BE2C (cell line): ENCODE measurements at regions not wholly inside any gene's neighbourhood (a gene's known extent, or its start where the extent isn't known, plus 50 kb on each side); places are given as distances from the start of the nearest gene placed in this dataset.

Experiments
- DNase-seq: peaks from one replicate; pipeline ENCODE4 v3.0.0-alpha.2; 2020
- H3K27me3 ChIP-seq: fragments of 250-450 bp; sonication (Bioruptor Pico); 2 replicates; pipeline ENCODE4 v1.5.1; 2020; ENCODE audit warnings: mild to moderate bottlenecking
- H3K36me3 ChIP-seq: fragments of 250-450 bp; sonication (Bioruptor Pico); 2 replicates; pipeline ENCODE4 v1.5.1; 2020; ENCODE audit warnings: mild to moderate bottlenecking
- H3K4me1 ChIP-seq: fragments of 250-450 bp; sonication (Bioruptor Pico); 2 replicates; pipeline ENCODE4 v1.5.1; 2020
- H3K4me3 ChIP-seq: 2 replicates; pipeline ENCODE4 v1.5.1; 2011; ENCODE audit warnings: low read depth, low read length
- H3K9me3 ChIP-seq: fragments of 250-450 bp; sonication (Bioruptor Pico); 2 replicates; pipeline ENCODE4 v1.5.1; 2020
- TF ChIP-seq, protein P1 (sequence below): IDR thresholded peaks from 2 replicates; pipeline ENCODE4 v1.5.1; 2012; ENCODE audit warnings: mild to moderate bottlenecking, low read depth, low read length

GRCh38 chr9:78490231-78490630, 193.3 kb downstream of the PSAT1 start:
- H3K36me3 ChIP-seq: no peaks in the 10 kb centered on the region
- peaks cover 3% of the 10 kb centered on the region; the same call in 1 of the 2 replicates for H3K9me3 ChIP-seq
- H3K4me3 ChIP-seq: no peak overlapping the region
- H3K4me1 ChIP-seq: peaks cover 3% of the 10 kb centered on the region; the same call in 1 of the 2 replicates
- no peaks in the 10 kb centered on the region for H3K27me3 ChIP-seq
- no peak for DNase-seq
- TF ChIP-seq, protein P1, sequence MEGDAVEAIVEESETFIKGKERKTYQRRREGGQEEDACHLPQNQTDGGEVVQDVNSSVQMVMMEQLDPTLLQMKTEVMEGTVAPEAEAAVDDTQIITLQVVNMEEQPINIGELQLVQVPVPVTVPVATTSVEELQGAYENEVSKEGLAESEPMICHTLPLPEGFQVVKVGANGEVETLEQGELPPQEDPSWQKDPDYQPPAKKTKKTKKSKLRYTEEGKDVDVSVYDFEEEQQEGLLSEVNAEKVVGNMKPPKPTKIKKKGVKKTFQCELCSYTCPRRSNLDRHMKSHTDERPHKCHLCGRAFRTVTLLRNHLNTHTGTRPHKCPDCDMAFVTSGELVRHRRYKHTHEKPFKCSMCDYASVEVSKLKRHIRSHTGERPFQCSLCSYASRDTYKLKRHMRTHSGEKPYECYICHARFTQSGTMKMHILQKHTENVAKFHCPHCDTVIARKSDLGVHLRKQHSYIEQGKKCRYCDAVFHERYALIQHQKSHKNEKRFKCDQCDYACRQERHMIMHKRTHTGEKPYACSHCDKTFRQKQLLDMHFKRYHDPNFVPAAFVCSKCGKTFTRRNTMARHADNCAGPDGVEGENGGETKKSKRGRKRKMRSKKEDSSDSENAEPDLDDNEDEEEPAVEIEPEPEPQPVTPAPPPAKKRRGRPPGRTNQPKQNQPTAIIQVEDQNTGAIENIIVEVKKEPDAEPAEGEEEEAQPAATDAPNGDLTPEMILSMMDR: no peak

GRCh38 chr9:78491402-78491801, 194.5 kb downstream of the PSAT1 start:
- peaks cover 3% of the 10 kb centered on the region; the same call in 1 of the 2 replicates for H3K9me3 ChIP-seq
- no peak for DNase-seq
- H3K4me1 ChIP-seq: peaks cover 3% of the 10 kb centered on the region; the same call in 1 of the 2 replicates
- H3K4me3 ChIP-seq: no peak overlapping the region
- no peaks in the 10 kb centered on the region for H3K27me3 ChIP-seq
- no peaks in the 10 kb centered on the region for H3K36me3 ChIP-seq
- TF ChIP-seq, protein P1: no peak

- no peak for DNase-seq
Observed at GRCh38 chr9:78493166-78493742, 196.3 kb downstream of the PSAT1 start.

GRCh38 chr9:78502566-78502965, 205.6 kb downstream of the PSAT1 start:
- no peaks in the 10 kb centered on the region for H3K36me3 ChIP-seq
- DNase-seq: no peak
- H3K27me3 ChIP-seq: no peaks in the 10 kb centered on the region
- TF ChIP-seq, protein P1: no peak
- H3K9me3 ChIP-seq: no peaks in the 10 kb centered on the region
- no peak overlapping the region for H3K4me3 ChIP-seq
- peaks cover 5% of the 10 kb centered on the region for H3K4me1 ChIP-seq

More at GRCh38 chr9:78493166-78493742, 196.3 kb downstream of the PSAT1 start:
- Histone ChIP-seq H3K27me3 (no peaks in the 10 kb centered on the region), H3K4me3 (no peak overlapping the region), H3K9me3 (peaks cover 3% of the 10 kb centered on the region; the same call in 1 of the 2 replicates), H3K36me3 (no peaks in the 10 kb centered on the region), H3K4me1 (no peaks in the 10 kb centered on the region; the same call in 1 of the 2 replicates)
- TF ChIP-seq, protein P1: no peak

- no peaks in the 10 kb centered on the region for H3K36me3 ChIP-seq
- H3K9me3 ChIP-seq: no peaks in the 10 kb centered on the region
- no peak for DNase-seq
- peaks cover 5% of the 10 kb centered on the region for H3K4me1 ChIP-seq
- H3K4me3 ChIP-seq: no peak overlapping the region
- no peaks in the 10 kb centered on the region for H3K27me3 ChIP-seq
- TF ChIP-seq, protein P1: peak; percentile 6; the same call in 1 of the 2 replicates
Observed at GRCh38 chr9:78505546-78505945, 208.6 kb downstream of the PSAT1 start.

DNA sequence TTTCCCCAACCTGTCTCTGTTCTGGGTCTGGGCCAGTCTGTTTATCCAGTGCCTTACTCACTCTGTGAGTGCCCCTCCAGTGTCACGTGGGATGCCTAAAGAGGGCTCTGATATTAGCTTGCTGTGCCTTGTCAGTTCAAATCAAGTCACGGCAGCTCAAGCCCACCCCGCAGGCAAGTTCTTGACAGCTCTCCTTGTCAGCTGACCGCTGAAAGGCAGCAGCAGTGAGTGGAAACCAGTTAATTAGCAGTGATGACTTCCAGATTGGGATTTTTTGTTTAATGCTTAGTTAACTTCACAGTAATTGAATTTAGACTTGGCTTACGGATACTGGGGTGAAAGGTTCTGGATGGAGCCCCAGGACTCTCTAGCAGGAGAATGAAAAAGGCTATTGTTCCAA, 210.1 kb downstream of the PSAT1 start:
- TF ChIP-seq, protein P1: no peak
- no peaks in the 10 kb centered on the region for H3K27me3 ChIP-seq
- H3K4me1 ChIP-seq: peaks cover 5% of the 10 kb centered on the region
- H3K9me3 ChIP-seq: no peaks in the 10 kb centered on the region
- DNase-seq: peak; percentile 88
- H3K36me3 ChIP-seq: no peaks in the 10 kb centered on the region
- H3K4me3 ChIP-seq: no peak overlapping the region
